ENCODE measurements at regions not wholly inside any gene's neighbourhood (a gene's known extent, or its start where the extent isn't known, plus 50 kb on each side); places are given as distances from the start of the nearest gene placed in this dataset.

DNA sequence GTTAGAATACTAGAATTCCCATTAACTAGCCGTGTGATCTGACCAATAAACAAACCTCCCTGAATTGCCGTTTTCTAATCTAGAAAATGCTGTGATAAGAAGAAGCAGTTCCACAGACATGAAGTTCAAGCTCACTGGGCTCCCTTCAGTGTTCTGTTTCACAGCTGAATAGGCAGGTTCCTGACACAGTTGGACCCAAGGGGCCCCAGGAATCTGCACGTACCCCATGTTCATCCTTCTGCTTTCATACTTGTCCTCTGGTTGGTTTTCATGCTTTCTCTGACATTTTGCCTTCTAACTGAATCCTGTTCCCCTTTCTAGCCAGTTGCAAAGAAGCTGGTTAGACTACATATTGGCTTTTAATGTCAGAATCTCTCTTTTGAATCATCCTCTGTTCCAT lies 374.1 kb upstream of the MAD2L1 start:
- H3K27me3 ChIP-seq (ENCODE audit: insufficient read depth, insufficient read length), result no peaks in the 10 kb centered on the region
- H3K36me3 ChIP-seq (ENCODE audit: insufficient read depth, insufficient read length, low read length), result no peaks in the 10 kb centered on the region
- no peak for TF ChIP-seq YY1 (IDR thresholded peaks at IDR 0.05; ENCODE audit: insufficient read depth, insufficient read length)
- no peak for TF ChIP-seq ZNF274 (IDR thresholded peaks at IDR 0.05; ENCODE audit: low read depth, low read length)
- no peak for TF ChIP-seq SUZ12 (IDR thresholded peaks at IDR 0.05; ENCODE audit: extremely low read depth, insufficient read depth, insufficient read length)
- H3K4me3 ChIP-seq (ENCODE audit: insufficient read length, low read depth), result no peak overlapping the region
- no peaks in the 10 kb centered on the region for H3K4me1 ChIP-seq (ENCODE audit: insufficient read depth, insufficient read length)
- no peak for DNase-seq (ENCODE audit: low read depth, low spot score)
- H3K9ac ChIP-seq (ENCODE audit: insufficient read length, low read depth), result no peak overlapping the region
- no peaks in the 10 kb centered on the region for H3K9me3 ChIP-seq (ENCODE audit: insufficient read depth, low read length)

DNA sequence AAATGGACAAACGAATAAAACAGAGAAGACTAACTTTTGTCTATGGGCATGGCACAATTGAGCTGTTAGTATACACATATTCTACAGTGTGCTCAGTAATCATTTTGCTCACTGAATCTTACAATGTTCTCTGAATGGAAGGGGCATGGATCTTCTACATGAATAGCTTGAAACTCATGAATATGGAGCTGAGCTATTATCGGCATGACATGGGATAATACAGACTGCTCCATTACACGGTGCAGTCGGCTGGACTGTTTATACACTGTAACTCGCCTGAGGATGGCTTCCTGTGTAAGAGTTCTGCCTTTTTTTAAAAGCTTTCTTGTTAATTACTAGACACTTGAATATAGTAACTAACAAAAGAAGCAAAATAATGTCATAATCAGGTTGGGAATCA lies 368.5 kb upstream of the MAD2L1 start:
- Histone ChIP-seq H3K36me3 (ENCODE audit: insufficient read depth, insufficient read length, low read length) (no peaks in the 10 kb centered on the region), H3K9me3 (ENCODE audit: insufficient read depth, low read length) (no peaks in the 10 kb centered on the region), H3K27me3 (ENCODE audit: insufficient read depth, insufficient read length) (no peaks in the 10 kb centered on the region), H3K4me1 (ENCODE audit: insufficient read depth, insufficient read length) (no peaks in the 10 kb centered on the region), H3K4me3 (ENCODE audit: insufficient read length, low read depth) (no peak overlapping the region), H3K9ac (ENCODE audit: insufficient read length, low read depth) (no peak overlapping the region)
- TF ChIP-seq SUZ12 (IDR thresholded peaks at IDR 0.05; ENCODE audit: extremely low read depth, insufficient read depth, insufficient read length), result no peak
- no peak for TF ChIP-seq ZNF274 (IDR thresholded peaks at IDR 0.05; ENCODE audit: low read depth, low read length)
- TF ChIP-seq YY1 (IDR thresholded peaks at IDR 0.05; ENCODE audit: insufficient read depth, insufficient read length), result no peak
- no peak for DNase-seq (ENCODE audit: low read depth, low spot score)

DNA sequence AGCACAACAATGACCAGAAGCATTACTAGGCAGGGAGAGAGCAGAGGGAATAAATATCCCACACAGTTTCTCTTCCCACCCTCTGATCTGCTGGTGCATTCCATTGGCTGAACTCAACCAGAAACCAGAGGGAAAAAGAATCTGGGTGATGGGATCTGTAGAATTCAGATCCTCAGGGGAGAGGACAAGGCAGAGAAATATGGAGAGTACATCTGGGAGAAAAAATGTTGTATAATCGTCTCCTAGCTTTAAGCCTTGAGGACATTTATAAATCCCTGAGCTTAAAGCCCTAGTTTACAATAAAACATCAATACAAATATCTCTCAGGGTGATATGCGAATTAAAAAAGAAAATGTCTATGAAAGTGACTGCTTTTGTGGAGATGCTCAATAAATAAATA lies 368.1 kb upstream of the MAD2L1 start:
- no peak overlapping the region for H3K9ac ChIP-seq (ENCODE audit: insufficient read length, low read depth)
- no peaks in the 10 kb centered on the region for H3K9me3 ChIP-seq (ENCODE audit: insufficient read depth, low read length)
- H3K4me3 ChIP-seq (ENCODE audit: insufficient read length, low read depth), result no peak overlapping the region
- no peak for DNase-seq (ENCODE audit: low read depth, low spot score)
- no peaks in the 10 kb centered on the region for H3K36me3 ChIP-seq (ENCODE audit: insufficient read depth, insufficient read length, low read length)
- no peaks in the 10 kb centered on the region for H3K27me3 ChIP-seq (ENCODE audit: insufficient read depth, insufficient read length)
- TF ChIP-seq SUZ12 (IDR thresholded peaks at IDR 0.05; ENCODE audit: extremely low read depth, insufficient read depth, insufficient read length) (no peak), YY1 (IDR thresholded peaks at IDR 0.05; ENCODE audit: insufficient read depth, insufficient read length) (no peak), ZNF274 (IDR thresholded peaks at IDR 0.05; ENCODE audit: low read depth, low read length) (no peak)
- H3K4me1 ChIP-seq (ENCODE audit: insufficient read depth, insufficient read length), result no peaks in the 10 kb centered on the region

DNA sequence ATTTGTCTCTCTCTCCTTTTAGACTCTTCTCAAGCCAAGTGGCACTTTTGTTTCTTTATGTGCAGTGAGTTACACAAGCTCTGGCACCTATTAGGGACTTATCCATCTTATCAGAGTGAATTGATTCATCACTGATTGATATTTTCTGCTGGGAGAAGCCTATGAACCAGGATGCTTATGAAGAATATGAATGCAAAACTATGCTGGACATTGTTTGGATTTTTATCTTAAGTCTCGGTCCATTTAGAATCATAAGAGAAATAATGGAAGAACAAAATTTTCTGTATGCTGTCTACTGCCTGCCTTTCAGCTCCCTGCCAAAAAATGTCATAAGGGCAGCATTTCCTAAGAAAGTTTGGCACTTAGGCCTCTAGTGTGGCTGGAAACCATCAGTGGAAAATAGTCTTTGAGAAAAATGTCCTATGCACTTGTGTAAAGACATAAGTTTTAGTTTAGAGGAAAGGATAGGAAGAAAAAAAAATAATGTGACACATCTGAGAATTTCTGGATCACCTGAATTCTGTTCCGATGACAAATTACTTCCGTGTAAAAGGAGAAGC lies 365.7 kb upstream of the MAD2L1 start:
- H3K27me3 ChIP-seq (ENCODE audit: insufficient read depth, insufficient read length), result no peaks in the 10 kb centered on the region
- no peak overlapping the region for H3K4me3 ChIP-seq (ENCODE audit: insufficient read length, low read depth)
- no peak for DNase-seq (ENCODE audit: low read depth, low spot score)
- H3K36me3 ChIP-seq (ENCODE audit: insufficient read depth, insufficient read length, low read length), result no peaks in the 10 kb centered on the region
- H3K9me3 ChIP-seq (ENCODE audit: insufficient read depth, low read length), result no peaks in the 10 kb centered on the region
- TF ChIP-seq SUZ12 (IDR thresholded peaks at IDR 0.05; ENCODE audit: extremely low read depth, insufficient read depth, insufficient read length), result no peak
- no peak for TF ChIP-seq ZNF274 (IDR thresholded peaks at IDR 0.05; ENCODE audit: low read depth, low read length)
- TF ChIP-seq YY1 (IDR thresholded peaks at IDR 0.05; ENCODE audit: insufficient read depth, insufficient read length), result no peak
- no peak overlapping the region for H3K9ac ChIP-seq (ENCODE audit: insufficient read length, low read depth)
- no peaks in the 10 kb centered on the region for H3K4me1 ChIP-seq (ENCODE audit: insufficient read depth, insufficient read length)

DNA sequence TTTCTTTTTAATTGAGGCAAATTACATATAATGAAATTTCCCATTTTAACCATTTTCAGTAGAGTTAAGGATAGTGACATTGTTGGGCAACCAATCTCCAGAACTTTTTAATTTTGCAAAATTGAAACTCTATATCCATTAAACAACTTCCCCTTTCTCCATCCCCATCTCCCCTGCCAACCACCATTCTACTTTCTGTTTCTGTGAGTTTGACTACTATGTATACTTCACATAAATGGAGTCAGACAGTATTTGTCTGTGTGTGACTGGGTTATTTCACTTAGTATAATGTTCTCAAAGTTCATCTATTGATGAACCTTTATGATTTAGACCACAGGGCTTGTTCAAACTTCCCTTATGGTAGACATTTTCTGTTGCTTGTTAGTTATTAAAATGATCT lies 364.5 kb upstream of the MAD2L1 start:
- no peak for DNase-seq (ENCODE audit: low read depth, low spot score)
- H3K36me3 ChIP-seq (ENCODE audit: insufficient read depth, insufficient read length, low read length), result no peaks in the 10 kb centered on the region

DNA sequence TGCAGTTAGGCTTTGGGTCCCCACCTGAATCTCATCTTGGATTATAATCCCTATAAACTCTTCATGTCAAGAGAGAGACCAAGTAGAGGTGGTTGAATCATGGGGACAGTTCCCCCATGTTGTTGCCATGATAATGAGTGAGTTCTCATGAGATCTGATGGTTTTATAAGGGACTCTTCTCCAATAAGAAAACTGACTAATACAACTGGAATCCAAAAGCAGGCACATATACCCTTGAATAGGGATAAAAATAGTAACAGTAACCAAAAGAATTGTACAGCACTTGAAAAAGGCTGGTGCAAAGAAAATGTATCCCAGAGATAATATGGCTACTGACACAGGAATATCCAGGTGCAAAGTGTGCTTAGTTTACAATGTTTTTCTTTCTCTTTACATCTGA lies 351.5 kb upstream of the MAD2L1 start:
- Histone ChIP-seq H3K4me1 (ENCODE audit: insufficient read depth, insufficient read length) (no peaks in the 10 kb centered on the region), H3K36me3 (ENCODE audit: insufficient read depth, insufficient read length, low read length) (no peaks in the 10 kb centered on the region), H3K9ac (ENCODE audit: insufficient read length, low read depth) (no peak overlapping the region), H3K9me3 (ENCODE audit: insufficient read depth, low read length) (peaks cover 9% of the 10 kb centered on the region; the same call in 1 of the 2 replicates), H3K4me3 (ENCODE audit: insufficient read length, low read depth) (no peak overlapping the region), H3K27me3 (ENCODE audit: insufficient read depth, insufficient read length) (no peaks in the 10 kb centered on the region)
- no peak for TF ChIP-seq SUZ12 (IDR thresholded peaks at IDR 0.05; ENCODE audit: extremely low read depth, insufficient read depth, insufficient read length)
- TF ChIP-seq YY1 (IDR thresholded peaks at IDR 0.05; ENCODE audit: insufficient read depth, insufficient read length), result no peak
- TF ChIP-seq ZNF274 (IDR thresholded peaks at IDR 0.05; ENCODE audit: low read depth, low read length), result no peak
- DNase-seq (ENCODE audit: low read depth, low spot score), result no peak

More for the DNA sequence above, 364.5 kb upstream of the MAD2L1 start:
- Histone ChIP-seq H3K9ac (ENCODE audit: insufficient read length, low read depth) (no peak overlapping the region), H3K4me3 (ENCODE audit: insufficient read length, low read depth) (no peak overlapping the region), H3K4me1 (ENCODE audit: insufficient read depth, insufficient read length) (no peaks in the 10 kb centered on the region), H3K9me3 (ENCODE audit: insufficient read depth, low read length) (no peaks in the 10 kb centered on the region), H3K27me3 (ENCODE audit: insufficient read depth, insufficient read length) (no peaks in the 10 kb centered on the region)
- no peak for TF ChIP-seq YY1 (IDR thresholded peaks at IDR 0.05; ENCODE audit: insufficient read depth, insufficient read length)
- TF ChIP-seq SUZ12 (IDR thresholded peaks at IDR 0.05; ENCODE audit: extremely low read depth, insufficient read depth, insufficient read length), result no peak
- TF ChIP-seq ZNF274 (IDR thresholded peaks at IDR 0.05; ENCODE audit: low read depth, low read length), result no peak

DNA sequence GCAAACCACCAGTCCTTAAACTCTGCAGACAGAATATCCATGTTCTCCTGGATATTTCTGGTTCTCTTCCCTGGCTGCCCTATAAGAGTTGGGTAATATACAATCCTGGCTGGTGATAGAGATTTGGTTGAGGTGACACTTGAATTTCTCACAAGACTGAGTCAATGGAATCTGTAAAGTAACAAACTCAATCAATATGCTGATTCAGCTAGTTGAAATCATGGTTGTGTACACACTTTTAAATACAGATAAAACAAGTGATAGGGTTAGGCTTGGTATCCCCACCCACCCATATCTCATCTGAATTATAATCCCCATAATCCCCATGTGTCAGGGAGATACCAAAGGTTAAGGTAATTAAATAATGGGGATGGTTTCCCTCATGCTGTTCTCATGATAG lies 349.2 kb upstream of the MAD2L1 start:
- H3K4me1 ChIP-seq (ENCODE audit: insufficient read depth, insufficient read length), result no peaks in the 10 kb centered on the region
- no peaks in the 10 kb centered on the region for H3K36me3 ChIP-seq (ENCODE audit: insufficient read depth, insufficient read length, low read length)
- TF ChIP-seq ZNF274 (IDR thresholded peaks at IDR 0.05; ENCODE audit: low read depth, low read length) (no peak), YY1 (IDR thresholded peaks at IDR 0.05; ENCODE audit: insufficient read depth, insufficient read length) (no peak), SUZ12 (IDR thresholded peaks at IDR 0.05; ENCODE audit: extremely low read depth, insufficient read depth, insufficient read length) (no peak)
- no peak for DNase-seq (ENCODE audit: low read depth, low spot score)
- no peak overlapping the region for H3K4me3 ChIP-seq (ENCODE audit: insufficient read length, low read depth)
- H3K9me3 ChIP-seq (ENCODE audit: insufficient read depth, low read length), result peaks cover 9% of the 10 kb centered on the region; the same call in 1 of the 2 replicates
- no peak overlapping the region for H3K9ac ChIP-seq (ENCODE audit: insufficient read length, low read depth)
- H3K27me3 ChIP-seq (ENCODE audit: insufficient read depth, insufficient read length), result no peaks in the 10 kb centered on the region
